ENCODE measurements at regions not wholly inside any gene's neighbourhood (a gene's known extent, or its start where the extent isn't known, plus 50 kb on each side); places are given as distances from the start of the nearest gene placed in this dataset.

DNA sequence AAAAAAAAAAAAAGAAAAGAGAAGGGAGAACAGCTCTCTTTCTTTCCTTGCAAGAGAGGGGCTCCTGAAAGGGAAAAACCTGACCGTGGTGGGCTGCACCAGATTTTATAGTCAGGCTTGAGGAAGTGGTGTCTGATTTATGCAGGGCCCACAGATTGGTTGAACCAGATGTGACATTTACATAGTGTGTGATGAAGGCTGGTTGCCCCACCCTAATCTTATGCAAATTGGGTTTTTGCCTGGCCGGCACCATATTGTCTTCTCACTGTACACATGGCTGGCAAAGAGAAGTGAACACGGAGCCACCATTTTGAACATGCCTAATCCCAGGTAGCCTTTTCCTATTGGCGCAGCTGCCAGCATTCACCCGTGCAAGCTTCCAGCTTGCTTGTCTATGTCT lies 154.4 kb downstream of the OXSM start:
- H3K4me1 ChIP-seq (ENCODE audit: insufficient read depth, low read length) = no peaks in the 10 kb centered on the region
- intact Hi-C loops (cut with micrococcal nuclease; ENCODE audit: unreplicated experiment) (no loop called here), in situ Hi-C loops (cut with HindIII; ENCODE audit: extremely low pct_ligation_motif_present, low pct_unique_long_range_greater_than_20kb) (no loop called here)
- POLR2A ChIA-PET = no interaction called here
- ATAC-seq = no peak
- H2AFZ ChIP-seq (ENCODE audit: low read length) = no peak overlapping the region
- no peak overlapping the region for H3K4me2 ChIP-seq (ENCODE audit: low read depth, low read length)
- CTCF ChIA-PET (ENCODE audit: low intra/inter-chr PET ratio, low total read pairs) = no interaction called here
- H3K9me3 ChIP-seq (ENCODE audit: low read length) = no peaks in the 10 kb centered on the region
- H3K27me3 ChIP-seq (ENCODE audit: control insufficient read depth in 1 of 2, insufficient read depth in 2 of 2, low read length in 2 of 2) = no peaks in the 10 kb centered on the region
- no peak overlapping the region for H3K9ac ChIP-seq (ENCODE audit: insufficient read depth, low read depth, low read length)
- H3K4me3 ChIP-seq (replicated peaks in 1 of 3; ENCODE audit: insufficient read depth in 1 of 3, low read depth in 2 of 3, low read length in 3 of 3) = no peak overlapping the region
- BruUV-seq (replicated peaks) = no TSS peak
- no peaks in the 10 kb centered on the region for H4K20me1 ChIP-seq (ENCODE audit: insufficient read depth, low read length)
- no peak for DNase-seq (ENCODE audit: low spot score)
- whole genome bisulfite sequencing (ENCODE audit: low lambda C conversion rate) = 26% methylated on average over 5 of the region's 5 CpGs
- H3K36me3 ChIP-seq (replicated peaks in 1 of 2; ENCODE audit: control insufficient read depth in 1 of 2, insufficient read depth in 2 of 2, low read length in 2 of 2) = no peaks in the 10 kb centered on the region
- TF ChIP-seq KDM6A (CRISPR knock-in tag; IDR thresholded peaks at IDR 0.05; ENCODE audit: low read depth) = no peak
- TF ChIP-seq BORCS8-MEF2B (CRISPR knock-in tag; IDR thresholded peaks at IDR 0.05) = no peak
- no peak for TF ChIP-seq ZMYM4 (CRISPR knock-in tag; IDR thresholded peaks at IDR 0.05)
- TF ChIP-seq ZNF703 (CRISPR knock-in tag; IDR thresholded peaks at IDR 0.05; ENCODE audit: borderline replicate concordance) = no peak
- TF ChIP-seq POLR2AphosphoS2 (IDR thresholded peaks at IDR 0.05; ENCODE audit: low read depth, low read length) = no peak
- TF ChIP-seq ZSCAN9 (CRISPR knock-in tag; IDR thresholded peaks at IDR 0.05; ENCODE audit: borderline replicate concordance) = no peak
- TF ChIP-seq FOXK1 (CRISPR knock-in tag; IDR thresholded peaks at IDR 0.05; ENCODE audit: borderline replicate concordance, low read depth) = no peak
- TF ChIP-seq ZNF781 (CRISPR knock-in tag; IDR thresholded peaks at IDR 0.05; ENCODE audit: borderline replicate concordance, not compliant biosample characterization) = no peak
- TF ChIP-seq, protein P1, sequence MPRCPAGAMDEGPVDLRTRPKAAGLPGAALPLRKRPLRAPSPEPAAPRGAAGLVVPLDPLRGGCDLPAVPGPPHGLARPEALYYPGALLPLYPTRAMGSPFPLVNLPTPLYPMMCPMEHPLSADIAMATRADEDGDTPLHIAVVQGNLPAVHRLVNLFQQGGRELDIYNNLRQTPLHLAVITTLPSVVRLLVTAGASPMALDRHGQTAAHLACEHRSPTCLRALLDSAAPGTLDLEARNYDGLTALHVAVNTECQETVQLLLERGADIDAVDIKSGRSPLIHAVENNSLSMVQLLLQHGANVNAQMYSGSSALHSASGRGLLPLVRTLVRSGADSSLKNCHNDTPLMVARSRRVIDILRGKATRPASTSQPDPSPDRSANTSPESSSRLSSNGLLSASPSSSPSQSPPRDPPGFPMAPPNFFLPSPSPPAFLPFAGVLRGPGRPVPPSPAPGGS (CRISPR knock-in tag; IDR thresholded peaks at IDR 0.05) = no peak
- H3K79me2 ChIP-seq (ENCODE audit: insufficient read depth, low read length) = no peaks in the 10 kb centered on the region
- no peak overlapping the region for H3K27ac ChIP-seq (ENCODE audit: extremely low read length, insufficient read depth, low read length)
- FAIRE-seq = no peak

DNA sequence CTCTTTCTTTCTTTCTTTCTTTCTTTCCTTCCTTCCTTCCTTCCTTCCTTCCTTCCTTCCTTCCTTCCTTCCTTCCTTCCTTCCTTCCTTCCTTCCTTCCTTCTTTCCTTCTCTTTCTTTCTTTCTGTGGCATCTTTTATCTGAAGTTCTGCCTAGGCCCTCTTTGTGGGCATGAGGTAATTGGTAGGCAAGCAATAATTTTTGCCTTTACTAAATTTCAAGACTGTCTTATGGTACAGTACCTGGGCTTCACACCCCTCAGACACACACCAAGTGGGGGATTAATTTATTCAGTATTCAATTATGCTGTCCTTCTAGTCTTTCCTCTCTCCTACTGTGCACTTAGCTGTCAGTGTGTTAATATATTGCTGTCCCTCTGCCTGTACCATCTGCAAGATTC lies 155.5 kb downstream of the OXSM start:
- no peak overlapping the region for H3K27ac ChIP-seq (ENCODE audit: extremely low read length, insufficient read depth, low read length)
- no peaks in the 10 kb centered on the region for H3K4me1 ChIP-seq (ENCODE audit: insufficient read depth, low read length)
- H3K79me2 ChIP-seq (ENCODE audit: insufficient read depth, low read length) = no peaks in the 10 kb centered on the region
- ATAC-seq = no peak
- no peak overlapping the region for H3K4me3 ChIP-seq (replicated peaks in 1 of 3; ENCODE audit: insufficient read depth in 1 of 3, low read depth in 2 of 3, low read length in 3 of 3)
- in situ Hi-C loops (cut with HindIII; ENCODE audit: extremely low pct_ligation_motif_present, low pct_unique_long_range_greater_than_20kb) (no loop called here), intact Hi-C loops (cut with micrococcal nuclease; ENCODE audit: unreplicated experiment) (no loop called here)
- no peaks in the 10 kb centered on the region for H3K9me3 ChIP-seq (ENCODE audit: low read length)
- H3K27me3 ChIP-seq (ENCODE audit: control insufficient read depth in 1 of 2, insufficient read depth in 2 of 2, low read length in 2 of 2) = no peaks in the 10 kb centered on the region
- no peaks in the 10 kb centered on the region for H3K36me3 ChIP-seq (replicated peaks in 1 of 2; ENCODE audit: control insufficient read depth in 1 of 2, insufficient read depth in 2 of 2, low read length in 2 of 2)
- no peaks in the 10 kb centered on the region for H4K20me1 ChIP-seq (ENCODE audit: insufficient read depth, low read length)
- H3K9ac ChIP-seq (ENCODE audit: insufficient read depth, low read depth, low read length) = no peak overlapping the region
- no peak overlapping the region for H2AFZ ChIP-seq (ENCODE audit: low read length)
- FAIRE-seq = no peak
- H3K4me2 ChIP-seq (ENCODE audit: low read depth, low read length) = no peak overlapping the region
- DNase-seq (ENCODE audit: low spot score) = no peak
- ChIA-PET POLR2A (no interaction called here), CTCF (ENCODE audit: low intra/inter-chr PET ratio, low total read pairs) (no interaction called here)
- no peak for TF ChIP-seq POLR2G (IDR thresholded peaks at IDR 0.05; ENCODE audit: low read depth, low read length)
- TF ChIP-seq ZNF747 (CRISPR knock-in tag; IDR thresholded peaks at IDR 0.05; ENCODE audit: borderline replicate concordance) = no peak
- no peak for TF ChIP-seq ZNF776 (CRISPR knock-in tag; IDR thresholded peaks at IDR 0.05)
- TF ChIP-seq, protein P2, sequence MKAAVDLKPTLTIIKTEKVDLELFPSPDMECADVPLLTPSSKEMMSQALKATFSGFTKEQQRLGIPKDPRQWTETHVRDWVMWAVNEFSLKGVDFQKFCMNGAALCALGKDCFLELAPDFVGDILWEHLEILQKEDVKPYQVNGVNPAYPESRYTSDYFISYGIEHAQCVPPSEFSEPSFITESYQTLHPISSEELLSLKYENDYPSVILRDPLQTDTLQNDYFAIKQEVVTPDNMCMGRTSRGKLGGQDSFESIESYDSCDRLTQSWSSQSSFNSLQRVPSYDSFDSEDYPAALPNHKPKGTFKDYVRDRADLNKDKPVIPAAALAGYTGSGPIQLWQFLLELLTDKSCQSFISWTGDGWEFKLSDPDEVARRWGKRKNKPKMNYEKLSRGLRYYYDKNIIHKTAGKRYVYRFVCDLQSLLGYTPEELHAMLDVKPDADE (CRISPR knock-in tag; IDR thresholded peaks at IDR 0.05) = no peak
- TF ChIP-seq PHB2 (IDR thresholded peaks at IDR 0.05; ENCODE audit: partially characterized antibody) = no peak
- TF ChIP-seq KMT2A (CRISPR knock-in tag; IDR thresholded peaks at IDR 0.05) = no peak
- no peak for TF ChIP-seq ZNF496 (CRISPR knock-in tag; IDR thresholded peaks at IDR 0.05; ENCODE audit: insufficient replicate concordance)
- no peak for TF ChIP-seq REL (CRISPR knock-in tag; conservative IDR thresholded peaks at IDR 0.05)
- no peak for TF ChIP-seq MYNN (CRISPR knock-in tag; IDR thresholded peaks at IDR 0.05; ENCODE audit: low read depth)
- TF ChIP-seq SPEN (CRISPR knock-in tag; IDR thresholded peaks at IDR 0.05; ENCODE audit: low read depth) = no peak
- TF ChIP-seq PPARG (CRISPR knock-in tag; conservative IDR thresholded peaks at IDR 0.05) = no peak
- no TSS peak for BruUV-seq (replicated peaks)

All from HepG2 (cell line).